Right ventricle myocardium superior (tissue), 1 donor: ENCODE measurements at regions not wholly inside any gene's neighbourhood (a gene's known extent, or its start where the extent isn't known, plus 50 kb on each side); places are given as distances from the start of the nearest gene placed in this dataset.

Experiments used
- ATAC-seq: fragments of 200-7000 bp; cut with Tn5 transposase; one replicate; pipeline ENCODE4 v1.9.1; 2020; ENCODE audit warnings: mild to moderate bottlenecking; ENCODE audit not compliant: poor library complexity
- DNase-seq: peaks from one replicate; pipeline ENCODE4 v3.0.0-alpha.2; 2020
- intact Hi-C: fragments of 100-400 bp; cut with DNase I; formaldehyde crosslinking; loops from one replicate; pipeline ENCODE4 v1.11.2; 2022
- donor health status: DM: no; HTN: yes; CAD: no; lungs with severe emphysema.

- ATAC-seq (no peak), DNase-seq (no peak)
- intact Hi-C loops, result no loop called here
These were observed 244.9 kb downstream of the DHX35 start for GRCh38 chr20:39206899-39207564.

DNA sequence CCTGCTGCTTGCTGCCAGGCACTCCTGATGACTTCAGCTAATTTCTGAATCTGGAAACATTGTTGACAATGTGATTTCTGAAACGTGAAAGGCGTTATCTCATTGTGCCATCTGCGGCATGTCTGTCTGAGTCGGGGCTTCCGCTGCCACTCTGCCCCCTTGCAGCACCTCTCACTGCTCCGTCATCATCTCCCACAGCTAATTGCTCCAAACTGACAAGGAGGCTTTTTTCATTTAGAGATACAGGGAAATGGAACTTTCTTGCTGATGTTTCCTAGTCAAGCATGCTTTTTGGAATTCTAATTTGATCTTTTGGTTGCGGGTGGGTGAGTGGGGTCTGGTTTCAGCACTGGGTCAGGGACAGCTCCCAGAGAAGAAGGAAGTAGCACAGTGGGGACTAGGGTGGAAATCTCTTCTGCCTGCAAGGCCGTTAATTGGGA is 233.5 kb downstream of the DHX35 start:
- no peak for ATAC-seq
- no peak for DNase-seq
- intact Hi-C loops, result no loop called here

DNA sequence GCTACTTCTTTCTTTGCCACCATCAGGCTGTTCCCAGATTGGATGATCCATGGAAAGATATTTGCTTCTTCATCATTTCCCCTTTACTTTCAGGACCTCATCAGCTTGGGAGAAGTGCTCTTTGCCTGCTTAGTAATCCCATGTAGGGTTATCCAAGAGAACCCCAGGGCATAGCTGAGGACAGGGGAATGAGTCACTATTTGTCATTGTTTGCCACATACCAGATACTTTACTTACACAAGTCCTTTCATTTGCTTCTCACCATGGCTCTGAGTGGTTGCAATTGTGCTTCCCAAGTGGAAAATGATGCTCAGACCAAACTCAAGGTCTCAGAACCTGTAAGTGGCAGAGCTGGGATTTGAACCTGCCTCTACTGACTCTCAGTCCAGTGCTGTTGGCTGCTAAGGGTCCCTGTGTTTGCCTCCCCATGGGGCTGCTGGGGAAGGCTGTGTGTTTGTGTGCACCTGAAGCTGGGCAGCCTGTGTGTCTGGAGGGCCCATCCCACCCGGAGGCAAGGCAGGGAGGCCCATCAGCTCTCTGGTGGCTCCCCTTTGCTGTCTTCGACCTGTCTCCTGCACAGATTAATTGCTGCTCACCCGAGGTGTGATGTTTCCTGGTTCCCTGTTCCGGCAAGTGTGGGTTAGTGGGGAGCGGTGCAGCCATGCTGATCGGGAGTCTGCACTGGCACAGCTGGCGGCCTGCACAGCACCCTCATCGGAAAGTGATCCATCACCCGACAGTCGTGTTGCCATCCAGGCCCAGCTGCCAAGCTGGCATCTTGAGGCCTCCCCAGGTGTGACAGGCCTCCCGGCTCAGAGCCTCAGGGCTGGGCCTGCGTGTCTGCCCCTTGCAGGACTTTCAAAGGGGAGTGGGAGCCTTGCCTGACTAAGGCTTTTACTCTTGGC is 228.8 kb downstream of the DHX35 start:
- no peak for DNase-seq
- no peak for ATAC-seq
- intact Hi-C loops, result no loop called here

DNA sequence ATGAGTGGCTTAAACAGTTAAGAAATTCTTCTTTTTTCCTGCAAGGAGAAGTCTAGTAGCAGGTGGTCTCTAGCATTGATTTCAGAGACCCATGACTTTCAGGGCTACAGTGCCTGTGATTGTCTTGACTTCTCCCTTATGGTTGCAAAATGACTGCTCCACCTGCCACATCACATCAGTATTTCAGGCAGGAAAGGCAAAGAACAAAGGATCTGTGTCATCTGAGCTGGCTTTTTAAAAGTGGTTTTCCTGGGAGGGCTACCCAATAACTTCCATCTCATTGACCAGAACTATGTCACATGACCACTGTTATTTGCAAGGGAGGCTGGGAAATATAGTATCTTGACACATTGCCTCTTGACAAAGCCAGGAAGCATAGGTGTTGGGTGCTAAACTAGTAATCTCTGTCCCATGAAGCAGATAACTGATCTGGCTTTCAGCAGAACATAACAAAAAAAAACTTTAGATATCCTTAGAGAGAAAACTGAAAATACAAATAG is 226.2 kb downstream of the DHX35 start:
- no peak for DNase-seq
- intact Hi-C loops, result no loop called here
- ATAC-seq, result no peak

GRCh38 chr20:39181490-39181889 is 219.3 kb downstream of the DHX35 start:
- ATAC-seq, result no peak
- no peak for DNase-seq
- intact Hi-C loops, result no loop called here

- intact Hi-C loops, result no loop called here
- no peak for DNase-seq
- no peak for ATAC-seq
These were observed 214.3 kb downstream of the DHX35 start for GRCh38 chr20:39176457-39176856.

GRCh38 chr20:39170896-39171463 is 208.8 kb downstream of the DHX35 start:
- intact Hi-C loops, result no loop called here

DNA sequence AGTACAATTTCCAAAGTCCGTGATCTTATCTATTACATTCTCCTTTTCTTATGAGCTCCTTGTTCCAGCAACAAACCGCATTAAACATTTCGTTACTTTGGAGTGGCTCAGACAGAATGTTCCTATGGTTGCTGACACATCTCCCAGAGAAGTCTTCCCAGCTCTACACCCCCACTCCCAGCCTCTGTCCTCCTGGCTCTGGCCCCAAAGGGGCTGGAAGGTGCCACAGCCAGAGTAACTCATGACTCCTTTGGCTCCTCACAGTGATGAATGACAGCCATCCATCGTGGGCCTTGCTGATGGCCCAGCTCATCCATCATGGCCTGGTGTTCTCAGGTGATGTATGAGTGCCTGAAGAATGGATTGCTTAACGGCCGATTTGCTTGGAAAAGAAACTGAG is 203.0 kb downstream of the DHX35 start:
- no peak for DNase-seq
- peak; percentile 10 for ATAC-seq
- intact Hi-C loops, result no loop called here

More at GRCh38 chr20:39170896-39171463, 208.8 kb downstream of the DHX35 start:
- ATAC-seq, result no peak
- DNase-seq, result no peak

- intact Hi-C loops, result no loop called here
- DNase-seq (no peak), ATAC-seq (peak; percentile 65)
These were observed 202.5 kb downstream of the DHX35 start for GRCh38 chr20:39164642-39165041.

GRCh38 chr20:39163993-39164392 is 201.8 kb downstream of the DHX35 start:
- ATAC-seq (no peak), DNase-seq (no peak)
- intact Hi-C loops, result no loop called here

- ATAC-seq (no peak), DNase-seq (no peak)
- intact Hi-C loops, result no loop called here
These were observed 199.8 kb downstream of the DHX35 start for GRCh38 chr20:39161900-39162299.

DNA sequence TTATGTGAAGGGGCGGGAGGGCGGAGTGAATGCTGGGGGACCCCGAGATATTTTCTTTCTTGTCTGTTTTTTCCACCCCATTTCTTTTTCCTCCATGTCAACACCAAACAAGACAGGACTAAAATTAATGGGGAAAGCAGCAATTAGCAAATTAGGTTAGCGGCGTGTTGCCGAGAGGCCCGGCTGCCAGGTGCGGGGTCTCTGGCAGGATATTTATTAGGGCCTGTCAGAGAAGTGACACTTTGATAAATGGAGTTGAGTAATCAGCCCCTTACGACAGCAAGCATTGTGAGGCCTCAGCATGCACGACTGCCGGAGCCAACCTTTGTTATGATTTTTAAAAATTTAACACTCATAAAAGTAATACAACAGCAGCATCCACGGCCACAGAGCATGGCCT is 193.8 kb downstream of the DHX35 start:
- ATAC-seq (no peak), DNase-seq (no peak)
- intact Hi-C loops, result no loop called here

GRCh38 chr20:39152742-39153141 is 190.6 kb downstream of the DHX35 start:
- DNase-seq, result no peak
- ATAC-seq, result no peak
- intact Hi-C loops, result no loop called here

- ATAC-seq (no peak), DNase-seq (no peak)
- intact Hi-C loops, result no loop called here
These were observed 190.0 kb downstream of the DHX35 start for GRCh38 chr20:39152126-39152525.

DNA sequence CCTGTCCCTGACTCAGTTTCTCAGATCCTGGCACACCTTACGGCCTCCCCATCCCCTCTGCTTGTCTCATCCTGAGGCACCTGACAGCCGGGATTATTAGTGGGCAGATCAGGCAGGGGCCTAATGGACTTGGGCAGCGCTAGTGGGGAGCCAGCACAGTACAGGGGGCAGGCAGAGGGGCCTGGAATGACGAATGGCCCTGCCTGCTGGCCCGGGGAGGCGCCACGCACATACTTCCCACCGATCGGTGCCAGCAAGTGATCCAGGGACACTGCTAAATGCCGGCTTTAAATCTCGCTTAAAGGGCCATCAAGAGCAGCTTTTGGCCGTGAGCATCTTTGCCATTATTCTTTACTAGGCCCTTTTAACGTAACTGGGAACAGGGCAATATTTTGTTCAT is 188.4 kb downstream of the DHX35 start:
- ATAC-seq, result no peak
- intact Hi-C loops, result no loop called here
- no peak for DNase-seq

- intact Hi-C loops, result no loop called here
- DNase-seq, result no peak
- no peak for ATAC-seq
These were observed 184.2 kb downstream of the DHX35 start for GRCh38 chr20:39146394-39146793.

DNA sequence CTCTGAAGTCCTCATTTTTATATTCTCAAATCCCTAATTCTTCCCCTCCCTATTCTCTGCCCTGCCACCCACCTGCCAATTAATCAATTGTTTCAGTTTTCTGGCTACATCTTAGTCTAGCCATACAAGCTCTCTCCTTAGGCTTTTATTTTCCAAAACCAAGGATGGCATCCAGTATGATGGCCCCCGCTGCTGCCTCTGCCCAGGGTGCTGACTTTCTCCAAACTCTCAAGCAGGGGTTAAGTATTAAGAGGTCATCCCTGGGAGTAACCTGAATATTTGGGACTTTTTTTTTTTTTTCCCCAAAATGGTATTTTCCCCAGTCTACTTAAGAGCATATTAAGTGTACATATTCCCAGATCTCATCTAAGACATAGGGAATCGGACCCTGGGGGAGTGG is 183.8 kb downstream of the DHX35 start:
- intact Hi-C loops, result no loop called here

GRCh38 chr20:39144757-39145156 is 182.6 kb downstream of the DHX35 start:
- DNase-seq (no peak), ATAC-seq (no peak)
- intact Hi-C loops, result no loop called here

More for the DNA sequence above, 183.8 kb downstream of the DHX35 start:
- ATAC-seq (no peak), DNase-seq (no peak)

GRCh38 chr20:39142407-39143096 is 180.4 kb downstream of the DHX35 start:
- intact Hi-C loops, result no loop called here
- ATAC-seq (no peak), DNase-seq (no peak)
